H1 (cell line): ENCODE measurements at regions not wholly inside any gene's neighbourhood (a gene's known extent, or its start where the extent isn't known, plus 50 kb on each side); places are given as distances from the start of the nearest gene placed in this dataset.

Experiments
- CTCF ChIA-PET: fragments of 300-600 bp; sonication (Branson Sonifier 250); formaldehyde crosslinking; loops from one replicate; lab custom pipeline; 2021; ENCODE audit not compliant: partially characterized antibody; lab: Charles Lee
- POLR2A ChIA-PET: fragments of 300-600 bp; sonication (Branson Sonifier 250); formaldehyde crosslinking; loops from one replicate; lab custom pipeline; 2021; ENCODE audit warnings: inconsistent platforms; ENCODE audit not compliant: partially characterized antibody; lab: Charles Lee
- DNase-seq, 2 experiments: peaks; one replicate each; pipeline versions ENCODE4 v3.0.0 to v3.0.0-alpha.2; 2010 to 2022; ENCODE audit warnings: low spot score in 2 of 2, low read depth in 1 of 2, mixed read lengths in 1 of 2
- FAIRE-seq: peaks from 2 replicates; lab custom pipeline; 2011; peaks lifted over from hg19 to GRCh38; lab: Jason Lieb, UNC
- H2AFZ ChIP-seq: 2 replicates; pipeline ENCODE4 v1.8.1; 2012; ENCODE audit warnings: low read length, inconsistent platforms
- H2AK5ac ChIP-seq: 2 replicates; pipeline ENCODE4 v1.6.1; 2013; ENCODE audit warnings: low read depth, low read length
- H2BK120ac ChIP-seq: replicated peaks from 2 replicates; pipeline ENCODE3; 2013; ENCODE audit warnings: low read depth, low read length, inconsistent platforms
- H2BK12ac ChIP-seq: 2 replicates; pipeline ENCODE4 v1.6.1; 2013; ENCODE audit warnings: low read depth, low read length
- H2BK15ac ChIP-seq: 2 replicates; pipeline ENCODE4 v1.6.1; 2013; ENCODE audit warnings: low read length
- H2BK20ac ChIP-seq: 2 replicates; pipeline ENCODE4 v1.6.1; 2013; ENCODE audit warnings: low read length
- H2BK5ac ChIP-seq: 2 replicates; pipeline ENCODE4 v1.6.1; 2013; ENCODE audit warnings: low read depth, low read length
- H3K14ac ChIP-seq: 2 replicates; pipeline ENCODE4 v1.6.1; 2013; ENCODE audit warnings: inconsistent platforms; ENCODE audit not compliant: insufficient read length
- H3K18ac ChIP-seq: 2 replicates; pipeline ENCODE4 v1.6.1; 2013; ENCODE audit warnings: low read length; ENCODE audit errors: extremely low read depth
- H3K23ac ChIP-seq: 2 replicates; pipeline ENCODE4 v1.6.1; 2013; ENCODE audit warnings: inconsistent platforms; ENCODE audit not compliant: insufficient read length
- H3K23me2 ChIP-seq: 2 replicates; pipeline ENCODE4 v1.6.1; 2013; ENCODE audit warnings: low read depth, low read length
- H3K27ac ChIP-seq: 2 replicates; pipeline ENCODE4 v1.6.1; 2011; ENCODE audit warnings: low read depth, low read length, inconsistent platforms
- H3K27me3 ChIP-seq, 4 experiments: replicated peaks in 1 of 4; 1 replicate in 1 of 4; 2 replicates in 3 of 4; pipeline versions ENCODE4 v1.6.1 to v1.8.1; 2011 to 2013; ENCODE audit warnings: low read length in 3 of 4, mild to moderate bottlenecking in 3 of 4, inconsistent platforms in 2 of 4, mixed read lengths in 2 of 4, moderate library complexity in 1 of 4; ENCODE audit not compliant: control insufficient read depth in 3 of 4, insufficient read depth in 3 of 4; ENCODE audit errors: extremely low read depth in 1 of 4
- H3K36me3 ChIP-seq, 4 experiments: 2 replicates each; pipeline versions ENCODE4 v1.6.1 to v1.8.1; 2011 to 2013; ENCODE audit warnings: mild to moderate bottlenecking in 4 of 4, low read length in 3 of 4, moderate library complexity in 2 of 4, control low read depth in 1 of 4, inconsistent platforms in 1 of 4; ENCODE audit not compliant: insufficient read depth in 4 of 4, control insufficient read depth in 2 of 4
- H3K4ac ChIP-seq: replicated peaks from 2 replicates; pipeline ENCODE3; 2013; ENCODE audit warnings: low read length, low read depth, mixed read lengths, inconsistent platforms; ENCODE audit not compliant: insufficient read length
- H3K4me1 ChIP-seq, 4 experiments: replicated peaks in 1 of 4; 1 replicate in 1 of 4; 2 replicates in 3 of 4; pipeline versions ENCODE4 v1.6.1 to v1.8.1; 2011 to 2013; ENCODE audit warnings: low read length in 3 of 4, inconsistent platforms in 2 of 4, mixed read lengths in 1 of 4; ENCODE audit not compliant: insufficient read depth in 4 of 4, control insufficient read depth in 3 of 4
- H3K4me2 ChIP-seq, 2 experiments: 2 replicates each; pipeline versions ENCODE4 v1.6.1 to v1.8.1; 2011 to 2013; ENCODE audit warnings: low read depth in 2 of 2, low read length in 2 of 2, control low read depth in 1 of 2, inconsistent platforms in 1 of 2, mild to moderate bottlenecking in 1 of 2; ENCODE audit not compliant: insufficient read depth in 1 of 2
- H3K4me3 ChIP-seq, 4 experiments: fragments of 200-600, 300-600 bp in 1 of 4; sonication (generic), shearing (Covaris generic), sonication (Bioruptor Twin) in 1 of 4; 2 replicates each; pipeline versions ENCODE4 v1.5.1 to v1.8.1; 2011 to 2016; ENCODE audit warnings: low read length in 4 of 4, low read depth in 3 of 4, control low read depth in 2 of 4, inconsistent platforms in 2 of 4, mild to moderate bottlenecking in 2 of 4, mixed read lengths in 1 of 4, moderate library complexity in 1 of 4; ENCODE audit not compliant: insufficient read depth in 2 of 4; ENCODE audit errors: extremely low read depth in 1 of 4
- H3K56ac ChIP-seq: replicated peaks from 2 replicates; pipeline ENCODE3; 2013; ENCODE audit warnings: low read depth, mild to moderate bottlenecking, mixed read lengths, low read length, inconsistent platforms; ENCODE audit not compliant: insufficient read length
- H3K79me1 ChIP-seq: 2 replicates; pipeline ENCODE4 v1.6.1; 2013; ENCODE audit warnings: low read depth, low read length, control low read depth
- H3K79me2 ChIP-seq, 2 experiments: 2 replicates each; pipeline versions ENCODE4 v1.6.1 to v1.8.1; 2012 to 2013; ENCODE audit warnings: low read length in 2 of 2, mild to moderate bottlenecking in 2 of 2, inconsistent platforms in 1 of 2; ENCODE audit not compliant: insufficient read depth in 2 of 2, control insufficient read depth in 1 of 2
- H3K9ac ChIP-seq, 4 experiments: replicated peaks in 1 of 4; 1 replicate in 1 of 4; 2 replicates in 3 of 4; pipeline versions ENCODE4 v1.6.1 to v1.8.1; 2011 to 2013; ENCODE audit warnings: low read depth in 3 of 4, low read length in 3 of 4, control low read depth in 2 of 4, mild to moderate bottlenecking in 2 of 4, moderate library complexity in 2 of 4, inconsistent platforms in 1 of 4; ENCODE audit errors: extremely low read depth in 1 of 4
- H3K9me3 ChIP-seq, 2 experiments: 2 replicates each; pipeline versions ENCODE4 v1.6.1 to v1.8.1; 2012 to 2013; ENCODE audit warnings: mild to moderate bottlenecking in 2 of 2, moderate library complexity in 2 of 2, control low read depth in 1 of 2, inconsistent platforms in 1 of 2, low read depth in 1 of 2, low read length in 1 of 2, mixed read lengths in 1 of 2; ENCODE audit not compliant: insufficient read depth in 2 of 2
- H4K20me1 ChIP-seq, 2 experiments: replicated peaks in 1 of 2; 2 replicates each; pipeline versions ENCODE3 to v1.8.1; 2011 to 2013; ENCODE audit warnings: inconsistent platforms in 2 of 2, low read length in 2 of 2, mild to moderate bottlenecking in 1 of 2; ENCODE audit not compliant: insufficient read depth in 2 of 2, control insufficient read depth in 1 of 2
- H4K5ac ChIP-seq: 2 replicates; pipeline ENCODE4 v1.6.1; 2013; ENCODE audit warnings: low read length, low read depth, mixed read lengths, inconsistent platforms; ENCODE audit not compliant: insufficient read length
- H4K8ac ChIP-seq: 2 replicates; pipeline ENCODE4 v1.8.0; 2013; ENCODE audit warnings: mild to moderate bottlenecking, moderate library complexity, low read length, inconsistent platforms; ENCODE audit not compliant: insufficient read depth; ENCODE audit errors: extremely low read depth
- H4K91ac ChIP-seq: replicated peaks from 2 replicates; pipeline ENCODE3; 2013; ENCODE audit warnings: low read length, mixed read lengths, inconsistent platforms; ENCODE audit not compliant: insufficient read length
- ASH2L ChIP-seq: fragments of 200-600, 300-600 bp; sonication (generic); IDR thresholded peaks from one replicate; pipeline ENCODE4 v1.7.1; 2017; ENCODE audit warnings: low read length
- HDAC2 ChIP-seq, 2 experiments: fragments of 300-600 bp in 1 of 2; sonication (generic) in 1 of 2; IDR thresholded peaks; 2 replicates each; pipeline ENCODE4 v1.6.1; 2011 to 2012; ENCODE audit warnings: low read depth in 2 of 2, low read length in 2 of 2, mild to moderate bottlenecking in 2 of 2, moderate library complexity in 2 of 2, borderline replicate concordance in 1 of 2, inconsistent platforms in 1 of 2
- JUND ChIP-seq: IDR thresholded peaks from 2 replicates; pipeline ENCODE4 v1.6.1; 2011; ENCODE audit warnings: mild to moderate bottlenecking, improper control_type of control experiment, low read length
- KDM4A ChIP-seq: IDR thresholded peaks from one replicate; pipeline ENCODE4 v1.7.1; 2012; ENCODE audit warnings: low read depth, mild to moderate bottlenecking, moderate library complexity, low read length, inconsistent platforms; ENCODE audit not compliant: severe bottlenecking
- SIN3A ChIP-seq, 2 experiments: IDR thresholded peaks in 1 of 2; conservative IDR thresholded peaks in 1 of 2; 2 replicates each; pipeline ENCODE4 v1.6.1; 2011 to 2012; ENCODE audit warnings: low read length in 2 of 2, improper control_type of control experiment in 1 of 2, low read depth in 1 of 2, mild to moderate bottlenecking in 1 of 2
- TBP ChIP-seq: IDR thresholded peaks from 2 replicates; pipeline ENCODE4 v1.6.1; 2011; ENCODE audit warnings: low read depth, low read length, improper control_type of control experiment
- YY1 ChIP-seq: IDR thresholded peaks from 2 replicates; pipeline ENCODE4 v1.6.1; 2011; ENCODE audit warnings: low read depth, mild to moderate bottlenecking, low read length
- WGBS, 2 experiments: shearing (Covaris generic) in 1 of 2; methylation state at CpG; one replicate each; pipeline versions ENCODE4 v1.1.6 to v1.1.7; 2013 to 2015; ENCODE audit warnings: low lambda C conversion rate in 2 of 2, mixed read lengths in 2 of 2, inconsistent platforms in 1 of 2, low coverage in 1 of 2, missing lambda C conversion rate in 1 of 2; ENCODE audit not compliant: insufficient replicate concordance in 2 of 2, insufficient coverage in 1 of 2, insufficient read length in 1 of 2; ENCODE audit errors: extremely low coverage in 1 of 2, missing lambda C conversion rate in 1 of 2; 5-methylcytosine and 5-hydroxymethylcytosine counted together
- TF ChIP-seq, protein P1 (sequence below), 3 experiments: IDR thresholded peaks; 1 replicate in 2 of 3; 2 replicates in 1 of 3; pipeline versions ENCODE4 v1.5.1 to v1.6.1; 2011; ENCODE audit warnings: low read length in 3 of 3, mild to moderate bottlenecking in 3 of 3, inconsistent platforms in 2 of 3, low read depth in 1 of 3, moderate library complexity in 1 of 3; ENCODE audit not compliant: insufficient read depth in 1 of 3; ENCODE audit errors: control extremely low read depth in 1 of 3

DNA sequence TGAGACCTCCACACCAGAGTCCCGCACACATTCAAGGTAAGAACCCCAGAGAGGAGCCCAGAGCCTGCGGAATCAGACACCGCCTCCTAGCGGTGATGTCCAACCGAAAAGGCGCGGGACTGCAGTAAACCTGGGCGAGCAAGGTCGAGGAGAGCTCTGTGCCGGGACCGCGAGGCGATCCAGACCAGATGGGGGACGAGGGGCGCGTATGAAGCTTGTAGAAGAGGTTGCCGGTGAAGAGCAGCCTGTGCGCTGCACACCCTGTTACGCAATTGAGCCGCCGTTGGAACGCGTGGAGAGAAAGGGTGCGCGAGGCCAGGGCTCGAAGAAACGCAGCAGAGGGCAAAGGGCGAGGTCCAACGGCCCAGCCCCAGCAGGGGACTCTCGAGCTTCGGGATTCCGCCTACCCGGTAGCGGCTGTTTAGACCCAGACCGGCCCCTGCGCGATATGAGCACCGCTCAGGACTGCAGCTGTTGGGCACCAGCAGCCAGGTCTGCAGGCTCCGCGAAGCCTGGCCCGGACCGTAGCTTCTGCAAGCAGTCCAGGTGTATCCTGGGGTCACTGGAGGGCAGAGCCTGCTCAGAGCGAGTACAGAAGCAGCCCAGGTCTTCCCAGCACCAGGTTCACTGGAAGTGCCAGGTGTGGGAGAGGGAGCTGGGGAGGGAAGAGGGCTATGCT is 65.9 kb upstream of the ZNF599 start:
- Histone ChIP-seq H3K27ac (no peak overlapping the region), H2BK15ac (no peak overlapping the region), H2BK20ac (no peak overlapping the region), H3K9ac (peak overlapping the region in 2 of 4 experiments; percentile 38 to 48; a peak in 2 of 7 replicates), H3K23me2 (peaks cover 3% of the 10 kb centered on the region; the same call in 1 of the 2 replicates), H4K5ac (no peak overlapping the region), H3K4me3 (peak overlapping the region; percentile 28 to 58 (median 36); a peak in 7 of 8 replicates), H3K23ac (no peak overlapping the region), H2BK120ac (no peak overlapping the region), H2BK5ac (no peak overlapping the region), H2BK12ac (0 out of 2 replicates have a peak overlapping the region, but pooled peaks have one; percentile 6), H3K36me3 (no peaks in the 10 kb centered on the region), H3K4ac (no peak overlapping the region), H3K4me2 (peak overlapping the region; percentile 84 to 99), H3K4me1 (peaks cover 0 to 10% (median 8%) of the 10 kb centered on the region in 4 experiments; a peak in 6 of 7 replicates), H3K56ac (no peak overlapping the region), H4K8ac (peak overlapping the region; percentile 79), H3K18ac (peak overlapping the region; percentile 91), H3K79me1 (no peaks in the 10 kb centered on the region), H3K9me3 (no peaks in the 10 kb centered on the region), H2AK5ac (no peak overlapping the region), H3K79me2 (no peaks in the 10 kb centered on the region), H3K14ac (no peak overlapping the region), H4K91ac (peak overlapping the region; percentile 69), H2AFZ (peak overlapping the region; percentile 81; the same call in 1 of the 2 replicates), H4K20me1 (no peaks in the 10 kb centered on the region), H3K27me3 (peaks cover 0 to 19% (median 10%) of the 10 kb centered on the region in 4 experiments; a peak in 5 of 7 replicates)
- 11% methylated on average over 38 of the region's 43 CpGs; no CpG with 5 or more reads in 1 of the 2 experiments for WGBS, 2 experiments
- ChIA-PET CTCF (interaction anchor here (0.6 to 2.8 kb wide), 64 partner anchors 8 to 562 kb away, joined by 3 to 15 read pairs (median 5); partner anchors contain the start of genes ZNF30, ZNF302, ZNF599 and ZNF792), POLR2A (interaction anchor here (0.6 to 2.0 kb wide), 10 partner anchors 8 to 190 kb away, joined by 3 to 5 read pairs (median 4); partner anchors contain the start of gene ZNF30)
- FAIRE-seq = peak; percentile 36
- DNase-seq = peak; percentile 56 to 87
- TF ChIP-seq ASH2L = peak; percentile 71
- TF ChIP-seq HDAC2 (IDR thresholded peaks at IDR 0.05; ENCODE audit: borderline replicate concordance in 1 of 2, low read depth in 2 of 2, low read length in 2 of 2) = no peak
- TF ChIP-seq YY1 = 0 out of 2 replicates have a peak, but pooled peaks have one; percentile 14
- TF ChIP-seq, protein P1, sequence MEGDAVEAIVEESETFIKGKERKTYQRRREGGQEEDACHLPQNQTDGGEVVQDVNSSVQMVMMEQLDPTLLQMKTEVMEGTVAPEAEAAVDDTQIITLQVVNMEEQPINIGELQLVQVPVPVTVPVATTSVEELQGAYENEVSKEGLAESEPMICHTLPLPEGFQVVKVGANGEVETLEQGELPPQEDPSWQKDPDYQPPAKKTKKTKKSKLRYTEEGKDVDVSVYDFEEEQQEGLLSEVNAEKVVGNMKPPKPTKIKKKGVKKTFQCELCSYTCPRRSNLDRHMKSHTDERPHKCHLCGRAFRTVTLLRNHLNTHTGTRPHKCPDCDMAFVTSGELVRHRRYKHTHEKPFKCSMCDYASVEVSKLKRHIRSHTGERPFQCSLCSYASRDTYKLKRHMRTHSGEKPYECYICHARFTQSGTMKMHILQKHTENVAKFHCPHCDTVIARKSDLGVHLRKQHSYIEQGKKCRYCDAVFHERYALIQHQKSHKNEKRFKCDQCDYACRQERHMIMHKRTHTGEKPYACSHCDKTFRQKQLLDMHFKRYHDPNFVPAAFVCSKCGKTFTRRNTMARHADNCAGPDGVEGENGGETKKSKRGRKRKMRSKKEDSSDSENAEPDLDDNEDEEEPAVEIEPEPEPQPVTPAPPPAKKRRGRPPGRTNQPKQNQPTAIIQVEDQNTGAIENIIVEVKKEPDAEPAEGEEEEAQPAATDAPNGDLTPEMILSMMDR (IDR thresholded peaks at IDR 0.05; ENCODE audit: control extremely low read depth in 1 of 3, insufficient read depth in 1 of 3, low read depth in 1 of 3, low read length in 3 of 3) = peak; percentile 78 to 85 (median 83)
- TF ChIP-seq KDM4A = peak; percentile 82
- TF ChIP-seq JUND = no peak
- TF ChIP-seq TBP = peak; percentile 34; the same call in 1 of the 2 replicates
- TF ChIP-seq SIN3A (conservative IDR thresholded peaks at IDR 0.05 in 1 of 2, IDR thresholded peaks at IDR 0.05 in 1 of 2; ENCODE audit: low read depth in 1 of 2, low read length in 2 of 2) = peak in 1 of 2 experiments; percentile 47; a peak in 1 of 4 replicates
